ENCODE measurements at regions not wholly inside any gene's neighbourhood (a gene's known extent, or its start where the extent isn't known, plus 50 kb on each side); places are given as distances from the start of the nearest gene placed in this dataset.

DNA sequence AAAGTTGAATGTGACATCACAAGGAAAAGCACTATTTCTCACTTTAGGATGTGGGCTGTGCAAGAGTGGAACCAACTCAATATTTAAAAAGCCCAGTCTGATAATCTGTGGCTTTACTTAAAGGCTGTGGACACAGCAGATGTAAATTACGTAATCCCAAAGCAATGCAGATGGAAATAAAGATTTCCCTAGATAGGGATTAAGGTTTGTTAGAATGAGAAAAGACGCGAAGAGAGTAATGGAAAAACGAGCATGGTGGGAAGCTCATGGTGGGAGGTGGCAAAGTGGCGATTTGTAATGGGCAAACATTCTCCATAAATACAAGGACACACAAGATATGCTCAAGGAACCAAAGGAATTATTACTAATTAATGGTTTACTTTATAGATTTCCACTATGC, 985.5 kb downstream of the FSTL5 start:
- no peak overlapping the region for H3K4me2 ChIP-seq (ENCODE audit: low read length)
- H3K9ac ChIP-seq (ENCODE audit: low read length): no peak overlapping the region
- H3K14ac ChIP-seq (ENCODE audit: low read length): no peak overlapping the region
- H2BK12ac ChIP-seq (ENCODE audit: low read length): no peak overlapping the region
- WGBS (ENCODE audit: extremely low coverage, insufficient coverage, insufficient read length): 100% methylated on average over 3 of the region's 5 CpGs
- H3K36me3 ChIP-seq (ENCODE audit: control insufficient read depth in 1 of 2, insufficient read depth in 2 of 2, low read length in 2 of 2): no peaks in the 10 kb centered on the region
- H3K27me3 ChIP-seq (ENCODE audit: insufficient read depth, low read length): no peaks in the 10 kb centered on the region
- no peak overlapping the region for H3K4ac ChIP-seq (ENCODE audit: low read depth, low read length)
- no peak overlapping the region for H3K18ac ChIP-seq (ENCODE audit: low read length)
- no peak overlapping the region for H2AFZ ChIP-seq (ENCODE audit: insufficient read depth, low read length, poor library complexity)
- H3K4me3 ChIP-seq (ENCODE audit: low read depth, low read length): no peak overlapping the region
- no peak for DNase-seq
- H2BK5ac ChIP-seq (ENCODE audit: low read depth, low read length, poor library complexity): no peak overlapping the region
- H3K79me2 ChIP-seq (ENCODE audit: control insufficient read depth, insufficient read depth, low read length, poor library complexity): no peaks in the 10 kb centered on the region
- H3K23ac ChIP-seq (ENCODE audit: low read length): no peak overlapping the region
- no peaks in the 10 kb centered on the region for H3K4me1 ChIP-seq (ENCODE audit: control insufficient read depth in 1 of 2, insufficient read depth in 2 of 2, low read length in 2 of 2)
- H2BK120ac ChIP-seq (ENCODE audit: insufficient read depth, low read length, poor library complexity): no peak overlapping the region
- H3K79me1 ChIP-seq (ENCODE audit: low read length): no peaks in the 10 kb centered on the region
- H4K91ac ChIP-seq (ENCODE audit: low read depth, low read length): no peak overlapping the region
- H3K9me3 ChIP-seq (ENCODE audit: insufficient read depth, low read depth, low read length): no peaks in the 10 kb centered on the region
- no peak overlapping the region for H4K8ac ChIP-seq (ENCODE audit: low read depth, low read length)
- no peak overlapping the region for H4K12ac ChIP-seq (ENCODE audit: low read depth, low read length)
- no peak overlapping the region for H3K27ac ChIP-seq (ENCODE audit: low read depth, low read length)
- H2AK5ac ChIP-seq (ENCODE audit: low read length): no peak overlapping the region

DNA sequence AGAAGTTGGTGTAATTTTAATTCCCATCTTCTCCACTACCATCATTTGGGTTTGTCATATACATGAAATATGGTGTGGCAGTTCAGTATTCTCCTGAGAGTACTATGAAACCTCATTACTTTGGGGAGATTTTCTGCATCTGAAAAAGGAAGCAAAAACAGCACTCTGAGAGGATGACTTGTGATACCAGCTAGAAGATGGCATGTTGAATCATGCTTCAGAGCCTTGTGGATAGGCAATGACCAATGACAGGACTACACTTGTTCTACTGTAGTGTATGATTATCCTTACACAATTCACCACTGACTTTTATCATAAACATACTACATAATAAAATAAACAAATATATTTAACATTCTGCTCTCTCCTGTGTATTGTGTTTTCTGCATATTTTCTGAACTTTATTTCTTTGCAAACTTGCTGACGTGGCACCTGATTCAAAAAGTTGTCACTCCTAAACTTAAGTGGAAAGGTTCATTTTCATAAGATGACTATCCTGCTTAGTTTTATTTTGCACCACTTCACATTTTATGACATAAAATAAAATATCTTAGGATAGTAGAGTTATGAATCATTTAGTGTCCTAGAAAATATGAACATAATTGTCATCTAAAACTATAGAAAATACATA, 991.3 kb downstream of the FSTL5 start:
- no peak overlapping the region for H2BK120ac ChIP-seq (ENCODE audit: insufficient read depth, low read length, poor library complexity)
- no peak overlapping the region for H2AK5ac ChIP-seq (ENCODE audit: low read length)
- H4K12ac ChIP-seq (ENCODE audit: low read depth, low read length): no peak overlapping the region
- no peak overlapping the region for H3K23ac ChIP-seq (ENCODE audit: low read length)
- H3K14ac ChIP-seq (ENCODE audit: low read length): no peak overlapping the region
- H3K27me3 ChIP-seq (ENCODE audit: insufficient read depth, low read length): no peaks in the 10 kb centered on the region
- H3K79me2 ChIP-seq (ENCODE audit: control insufficient read depth, insufficient read depth, low read length, poor library complexity): no peaks in the 10 kb centered on the region
- no peaks in the 10 kb centered on the region for H3K4me1 ChIP-seq (ENCODE audit: control insufficient read depth in 1 of 2, insufficient read depth in 2 of 2, low read length in 2 of 2)
- no peak overlapping the region for H3K4ac ChIP-seq (ENCODE audit: low read depth, low read length)
- no peaks in the 10 kb centered on the region for H3K9me3 ChIP-seq (ENCODE audit: insufficient read depth, low read depth, low read length)
- H3K9ac ChIP-seq (ENCODE audit: low read length): no peak overlapping the region
- H3K4me2 ChIP-seq (ENCODE audit: low read length): no peak overlapping the region
- no peaks in the 10 kb centered on the region for H3K79me1 ChIP-seq (ENCODE audit: low read length)
- H4K8ac ChIP-seq (ENCODE audit: low read depth, low read length): no peak overlapping the region
- H3K27ac ChIP-seq (ENCODE audit: low read depth, low read length): no peak overlapping the region
- H3K4me3 ChIP-seq (ENCODE audit: low read depth, low read length): no peak overlapping the region
- no peak overlapping the region for H2BK12ac ChIP-seq (ENCODE audit: low read length)
- no peak overlapping the region for H3K18ac ChIP-seq (ENCODE audit: low read length)
- no peak overlapping the region for H2BK5ac ChIP-seq (ENCODE audit: low read depth, low read length, poor library complexity)
- no peak overlapping the region for H2AFZ ChIP-seq (ENCODE audit: insufficient read depth, low read length, poor library complexity)
- WGBS (ENCODE audit: extremely low coverage, insufficient coverage, insufficient read length): no CpG with 5 or more reads among the region's 1 CpG
- DNase-seq: no peak
- H3K36me3 ChIP-seq (ENCODE audit: control insufficient read depth in 1 of 2, insufficient read depth in 2 of 2, low read length in 2 of 2): no peaks in the 10 kb centered on the region
- H4K91ac ChIP-seq (ENCODE audit: low read depth, low read length): no peak overlapping the region

DNA sequence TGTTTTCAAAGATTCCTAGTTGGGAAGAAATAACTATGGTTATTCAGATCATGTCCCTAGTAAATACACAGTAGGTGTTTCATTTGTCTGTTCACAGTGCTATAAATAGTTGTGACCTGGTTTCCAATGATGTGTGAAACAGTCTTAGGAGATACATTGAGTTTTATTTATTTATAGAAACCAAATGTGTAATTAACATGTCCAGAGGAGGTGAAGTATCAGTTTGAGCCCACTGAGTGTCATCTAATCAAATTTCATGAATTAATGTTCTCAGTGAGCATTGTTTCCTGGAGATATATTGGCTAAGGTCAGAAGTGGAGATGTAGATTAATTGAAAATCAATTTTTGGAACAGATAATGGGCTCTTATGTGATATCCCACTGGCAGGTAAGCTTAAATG, 996.3 kb downstream of the FSTL5 start:
- H3K27me3 ChIP-seq (ENCODE audit: insufficient read depth, low read length): no peaks in the 10 kb centered on the region
- no peak overlapping the region for H3K18ac ChIP-seq (ENCODE audit: low read length)
- H3K23ac ChIP-seq (ENCODE audit: low read length): no peak overlapping the region
- H3K79me1 ChIP-seq (ENCODE audit: low read length): no peaks in the 10 kb centered on the region
- H2AK5ac ChIP-seq (ENCODE audit: low read length): no peak overlapping the region
- no peak overlapping the region for H3K14ac ChIP-seq (ENCODE audit: low read length)
- no peak overlapping the region for H3K9ac ChIP-seq (ENCODE audit: low read length)
- no peak overlapping the region for H3K27ac ChIP-seq (ENCODE audit: low read depth, low read length)
- H4K91ac ChIP-seq (ENCODE audit: low read depth, low read length): no peak overlapping the region
- H2AFZ ChIP-seq (ENCODE audit: insufficient read depth, low read length, poor library complexity): no peak overlapping the region
- H3K4ac ChIP-seq (ENCODE audit: low read depth, low read length): no peak overlapping the region
- no peak overlapping the region for H2BK120ac ChIP-seq (ENCODE audit: insufficient read depth, low read length, poor library complexity)
- H2BK5ac ChIP-seq (ENCODE audit: low read depth, low read length, poor library complexity): no peak overlapping the region
- no peak overlapping the region for H4K12ac ChIP-seq (ENCODE audit: low read depth, low read length)
- H4K8ac ChIP-seq (ENCODE audit: low read depth, low read length): no peak overlapping the region
- no peak overlapping the region for H2BK12ac ChIP-seq (ENCODE audit: low read length)
- H3K4me3 ChIP-seq (ENCODE audit: low read depth, low read length): no peak overlapping the region
- H3K36me3 ChIP-seq (ENCODE audit: control insufficient read depth in 1 of 2, insufficient read depth in 2 of 2, low read length in 2 of 2): no peaks in the 10 kb centered on the region
- H3K79me2 ChIP-seq (ENCODE audit: control insufficient read depth, insufficient read depth, low read length, poor library complexity): no peaks in the 10 kb centered on the region
- H3K4me2 ChIP-seq (ENCODE audit: low read length): no peak overlapping the region
- no peaks in the 10 kb centered on the region for H3K9me3 ChIP-seq (ENCODE audit: insufficient read depth, low read depth, low read length)
- H3K4me1 ChIP-seq (ENCODE audit: control insufficient read depth in 1 of 2, insufficient read depth in 2 of 2, low read length in 2 of 2): no peaks in the 10 kb centered on the region
- DNase-seq: no peak

DNA sequence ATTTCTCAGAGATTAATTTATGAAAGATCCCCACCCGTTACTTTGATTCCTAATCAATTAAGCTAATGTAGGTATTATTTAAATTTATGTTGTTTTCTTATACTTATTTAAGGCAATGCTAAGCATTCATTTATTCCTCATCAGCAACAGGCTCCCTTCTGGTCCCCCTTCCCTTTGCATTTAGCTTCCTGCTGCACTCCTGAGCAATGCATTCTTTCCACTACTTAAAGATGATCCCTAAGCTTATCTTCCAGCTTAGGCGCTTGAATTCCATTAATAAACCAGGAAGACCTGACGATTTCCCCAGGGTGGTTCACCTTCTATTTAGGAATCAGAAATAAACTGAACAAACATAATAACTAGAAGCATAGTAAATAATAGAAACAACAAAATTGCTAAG, 1003.1 kb downstream of the FSTL5 start:
- H3K27me3 ChIP-seq (ENCODE audit: insufficient read depth, low read length): no peaks in the 10 kb centered on the region
- no CpG with 5 or more reads among the region's 3 CpGs for WGBS (ENCODE audit: extremely low coverage, insufficient coverage, insufficient read length)
- H3K18ac ChIP-seq (ENCODE audit: low read length): no peak overlapping the region

More for the DNA sequence above, 1003.1 kb downstream of the FSTL5 start:
- Histone ChIP-seq H3K9ac (ENCODE audit: low read length) (no peak overlapping the region), H3K36me3 (ENCODE audit: control insufficient read depth in 1 of 2, insufficient read depth in 2 of 2, low read length in 2 of 2) (no peaks in the 10 kb centered on the region), H3K79me2 (ENCODE audit: control insufficient read depth, insufficient read depth, low read length, poor library complexity) (no peaks in the 10 kb centered on the region), H2BK12ac (ENCODE audit: low read length) (no peak overlapping the region), H4K12ac (ENCODE audit: low read depth, low read length) (no peak overlapping the region), H4K91ac (ENCODE audit: low read depth, low read length) (no peak overlapping the region), H3K4me1 (ENCODE audit: control insufficient read depth in 1 of 2, insufficient read depth in 2 of 2, low read length in 2 of 2) (no peaks in the 10 kb centered on the region), H3K4me2 (ENCODE audit: low read length) (no peak overlapping the region), H3K4ac (ENCODE audit: low read depth, low read length) (no peak overlapping the region), H3K14ac (ENCODE audit: low read length) (no peak overlapping the region), H2AK5ac (ENCODE audit: low read length) (no peak overlapping the region), H4K8ac (ENCODE audit: low read depth, low read length) (no peak overlapping the region), H2BK5ac (ENCODE audit: low read depth, low read length, poor library complexity) (no peak overlapping the region), H3K27ac (ENCODE audit: low read depth, low read length) (no peak overlapping the region), H3K4me3 (ENCODE audit: low read depth, low read length) (no peak overlapping the region), H3K9me3 (ENCODE audit: insufficient read depth, low read depth, low read length) (no peaks in the 10 kb centered on the region), H2AFZ (ENCODE audit: insufficient read depth, low read length, poor library complexity) (no peak overlapping the region), H2BK120ac (ENCODE audit: insufficient read depth, low read length, poor library complexity) (no peak overlapping the region), H3K79me1 (ENCODE audit: low read length) (no peaks in the 10 kb centered on the region), H3K23ac (ENCODE audit: low read length) (no peak overlapping the region)
- no peak for DNase-seq
